ENCODE measurements at regions not wholly inside any gene's neighbourhood (a gene's known extent, or its start where the extent isn't known, plus 50 kb on each side); places are given as distances from the start of the nearest gene placed in this dataset.
"Not testable (repeated sequence)": the region's sequence is repeated elsewhere in the genome, so short reads cannot be mapped to it uniquely, and the experiment has no call there.

GRCh38 chr1:222470252-222470805 is 77.6 kb downstream of the HHIPL2 start:
- not testable (repeated sequence) for FAIRE-seq; DNase-seq (ENCODE audit: extremely low spot score, insufficient read length, low read depth)

DNA sequence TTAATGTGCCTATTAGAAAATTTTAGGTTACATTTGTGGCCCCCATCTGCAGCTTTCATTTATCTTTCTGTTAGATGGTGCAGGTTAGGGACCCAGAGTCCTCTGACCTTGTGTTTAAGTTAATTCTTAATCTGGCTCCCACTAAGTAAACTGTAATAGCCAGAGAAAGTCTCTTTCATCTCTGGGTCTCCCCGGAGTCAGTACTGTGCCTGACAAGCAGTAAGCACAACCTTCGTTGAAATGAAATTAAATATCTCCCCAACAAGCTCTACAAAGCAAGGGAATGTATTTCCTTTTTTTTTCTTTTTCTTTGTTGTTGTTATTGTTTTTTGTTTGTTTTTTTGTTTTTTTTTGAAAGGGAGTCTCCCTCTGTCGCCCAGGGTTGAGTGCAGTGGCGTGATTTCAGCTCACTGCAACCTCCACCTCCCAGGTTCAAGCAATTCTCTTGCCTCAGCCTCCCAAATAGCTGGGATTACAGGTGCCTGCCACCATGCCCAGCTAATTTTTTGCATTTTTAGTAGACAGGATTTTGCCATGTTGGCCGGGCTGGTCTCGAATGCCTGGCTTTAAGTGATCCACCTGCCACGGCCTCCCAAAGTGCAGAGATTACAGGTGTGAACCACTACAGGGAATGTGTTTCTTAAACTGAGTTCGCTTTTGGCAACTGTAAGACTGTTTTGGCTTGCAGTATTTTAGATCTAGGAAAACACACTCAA is 81.6 kb downstream of the HHIPL2 start:
- DNase-seq (ENCODE audit: extremely low spot score, insufficient read length, low read depth) (no peak), FAIRE-seq (no peak)

DNA sequence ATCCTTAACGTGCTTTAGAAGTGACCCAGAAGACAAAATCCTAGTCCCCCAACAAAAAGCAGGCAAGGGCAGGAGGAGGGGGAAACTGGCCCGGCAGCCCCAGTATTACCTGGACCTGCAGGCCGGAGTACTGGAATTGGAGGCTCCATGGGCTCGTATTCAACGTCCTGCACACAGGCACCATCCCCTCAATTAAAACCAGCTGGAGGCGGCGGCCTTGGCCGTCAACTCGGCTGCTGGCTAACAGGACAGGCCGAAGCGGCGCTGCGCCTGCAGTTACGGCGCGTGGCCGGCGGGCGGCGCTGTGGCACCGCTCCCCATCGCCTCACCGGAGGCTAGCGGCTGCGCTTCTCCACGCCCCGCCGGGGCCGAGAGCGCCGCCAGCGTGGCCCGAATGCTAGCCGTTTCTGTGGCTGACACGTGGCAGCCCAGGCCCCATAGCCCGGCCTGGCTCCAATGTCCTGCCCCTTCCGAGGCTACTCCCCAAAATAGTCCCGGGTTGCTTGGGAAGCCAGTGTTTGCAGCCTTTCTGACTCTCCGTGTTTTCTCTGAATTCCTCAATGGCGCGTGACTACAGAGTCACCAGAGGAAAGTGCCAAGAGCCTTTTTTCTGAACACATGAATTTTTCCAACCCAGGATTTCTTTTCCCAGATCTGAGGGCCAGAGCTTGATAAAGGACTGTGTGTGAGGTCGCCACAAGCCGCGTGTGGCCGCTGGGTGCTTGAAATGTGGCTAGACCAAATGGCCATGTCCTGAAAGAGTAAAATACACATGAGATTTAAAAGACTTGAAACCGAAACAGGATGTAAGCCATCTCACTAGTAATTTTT is 82.5 kb downstream of the HHIPL2 start:
- peak; percentile 79 for DNase-seq (ENCODE audit: extremely low spot score, insufficient read length, low read depth)
- FAIRE-seq: peak; percentile 75

- FAIRE-seq (no peak), DNase-seq (ENCODE audit: extremely low spot score, insufficient read length, low read depth) (no peak)
These were observed 83.1 kb downstream of the HHIPL2 start for GRCh38 chr1:222464841-222465210.

DNA sequence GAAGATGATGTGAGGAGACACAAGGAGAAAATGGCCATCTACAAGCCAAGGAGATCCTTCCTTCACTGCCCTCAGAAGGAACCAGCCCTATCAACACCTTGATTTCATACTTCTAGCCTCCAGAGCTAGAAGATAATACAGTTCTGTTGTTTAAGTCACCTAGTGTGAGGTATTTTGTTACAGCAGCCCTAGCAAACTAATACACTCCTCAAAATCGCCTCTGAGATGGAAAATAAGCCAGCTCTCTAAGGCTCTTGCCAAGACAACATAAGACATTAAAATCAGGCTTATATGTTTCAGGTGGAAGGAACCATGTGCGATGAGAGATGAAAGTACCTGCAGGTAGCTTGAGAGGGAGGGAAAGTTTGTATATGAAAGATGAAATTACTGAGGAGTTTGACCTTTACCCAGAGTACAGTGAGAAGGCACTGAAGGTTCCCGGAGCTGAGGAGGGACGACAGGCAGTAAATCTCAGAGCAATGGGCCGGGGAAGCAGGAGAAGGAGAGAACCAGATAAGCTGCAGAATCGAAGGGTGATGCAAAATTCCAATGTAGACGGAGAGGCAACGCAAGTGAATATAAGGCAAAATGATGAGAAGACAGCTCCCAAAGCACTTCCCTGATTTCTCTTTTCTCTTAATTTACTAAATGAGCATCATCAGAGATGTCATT is 84.7 kb downstream of the HHIPL2 start:
- DNase-seq (ENCODE audit: extremely low spot score, insufficient read length, low read depth) (no peak), FAIRE-seq (no peak)

- no peak for DNase-seq (ENCODE audit: extremely low spot score, insufficient read length, low read depth)
- no peak for FAIRE-seq
These were observed 85.3 kb downstream of the HHIPL2 start for GRCh38 chr1:222462601-222463000.

DNA sequence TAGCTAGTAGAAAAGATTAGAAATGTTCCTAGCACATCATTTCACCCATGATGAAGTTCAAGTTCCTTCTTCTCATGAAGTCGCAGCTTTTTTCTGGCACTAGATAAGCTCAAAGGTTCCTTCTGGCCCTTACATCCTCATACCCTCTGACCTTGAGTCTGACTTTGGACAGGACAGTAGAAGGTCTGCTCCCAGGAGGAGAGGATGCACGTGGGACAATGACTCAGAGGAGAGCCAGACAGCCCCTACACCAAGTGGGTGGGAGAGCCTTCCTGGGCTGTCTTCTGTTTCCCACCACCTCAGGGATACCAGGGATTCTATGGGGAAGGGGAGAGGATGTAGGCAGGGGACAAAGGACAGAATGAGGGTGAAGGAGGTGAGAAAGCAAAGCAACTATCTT is 86.0 kb downstream of the HHIPL2 start:
- FAIRE-seq (no peak), DNase-seq (ENCODE audit: extremely low spot score, insufficient read length, low read depth) (no peak)

GRCh38 chr1:222459652-222460051 is 88.3 kb downstream of the HHIPL2 start:
- FAIRE-seq: no peak
- DNase-seq (ENCODE audit: extremely low spot score, insufficient read length, low read depth): no peak

DNA sequence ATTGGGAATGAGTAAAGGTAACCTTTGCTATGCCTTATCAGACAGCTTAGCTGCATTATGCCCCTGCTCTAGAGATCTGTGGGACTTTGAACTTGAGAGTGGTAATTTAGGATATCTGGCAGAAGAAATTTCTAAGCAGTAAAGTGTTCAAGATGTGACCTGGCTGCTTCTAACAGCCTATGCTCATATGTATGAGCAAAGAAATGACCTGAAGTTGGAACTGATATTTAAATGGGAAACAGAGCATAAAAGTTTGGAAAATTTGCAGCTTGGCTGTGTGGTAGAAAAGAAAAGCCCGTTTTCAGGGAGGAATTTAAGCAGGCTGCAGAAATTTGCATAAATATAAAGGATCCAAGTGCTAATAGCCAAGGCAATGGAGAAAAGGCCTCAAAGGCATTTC is 90.4 kb downstream of the HHIPL2 start:
- no peak for DNase-seq (ENCODE audit: extremely low spot score, insufficient read length, low read depth)
- FAIRE-seq: no peak

DNA sequence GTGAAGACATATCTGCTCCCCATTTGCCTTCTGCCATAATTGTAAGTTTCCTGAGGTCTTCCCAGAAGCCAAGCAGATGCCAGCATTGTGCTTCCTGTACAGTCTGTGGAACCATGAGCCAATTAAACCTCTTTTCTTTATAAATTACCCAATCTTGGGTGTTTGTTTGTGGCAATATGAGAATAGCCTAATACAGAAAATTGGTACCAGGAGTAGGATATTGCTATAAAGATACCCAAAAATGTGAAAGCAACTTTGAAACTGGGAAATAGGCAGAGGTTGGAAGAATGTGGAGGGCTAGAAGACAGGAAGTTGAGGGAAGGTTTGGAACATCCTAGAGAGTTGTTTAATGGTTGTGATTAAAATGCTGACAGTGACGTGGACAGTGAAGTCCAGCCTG is 90.8 kb downstream of the HHIPL2 start:
- FAIRE-seq (no peak), DNase-seq (ENCODE audit: extremely low spot score, insufficient read length, low read depth) (no peak)

GRCh38 chr1:222455188-222455879 is 92.6 kb downstream of the HHIPL2 start:
- peak; percentile 40 for DNase-seq (ENCODE audit: extremely low spot score, insufficient read length, low read depth)
- peak; percentile 89 for FAIRE-seq

GRCh38 chr1:222454782-222455181 is 93.1 kb downstream of the HHIPL2 start:
- DNase-seq (ENCODE audit: extremely low spot score, insufficient read length, low read depth) (no peak), FAIRE-seq (no peak)

- DNase-seq (ENCODE audit: extremely low spot score, insufficient read length, low read depth): no peak
- FAIRE-seq: no peak
These were observed 93.7 kb downstream of the HHIPL2 start for GRCh38 chr1:222454186-222454585.

DNA sequence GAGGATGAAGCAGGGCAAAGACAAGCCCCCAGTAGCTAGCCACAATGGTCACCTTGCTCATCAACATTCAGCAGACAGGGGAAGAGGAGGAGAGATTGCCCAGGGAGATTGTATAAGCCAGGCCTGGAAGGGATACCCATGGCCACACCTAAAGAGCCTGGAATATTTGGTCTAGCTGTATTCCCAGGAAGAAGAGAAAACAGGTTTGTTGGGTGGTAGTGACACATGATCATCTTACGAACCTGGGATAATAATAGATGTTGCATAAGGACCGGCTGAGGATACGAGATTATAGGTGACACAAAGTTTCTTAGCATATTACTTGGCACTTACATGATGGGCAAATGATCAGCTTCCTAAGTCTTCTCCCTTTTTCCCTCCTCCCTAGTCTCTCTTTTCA is 95.9 kb downstream of the HHIPL2 start:
- FAIRE-seq: no peak
- DNase-seq (ENCODE audit: extremely low spot score, insufficient read length, low read depth): no peak

- FAIRE-seq (no peak), DNase-seq (ENCODE audit: extremely low spot score, insufficient read length, low read depth) (no peak)
These were observed 104.3 kb downstream of the HHIPL2 start for GRCh38 chr1:222443566-222443965.

DNA sequence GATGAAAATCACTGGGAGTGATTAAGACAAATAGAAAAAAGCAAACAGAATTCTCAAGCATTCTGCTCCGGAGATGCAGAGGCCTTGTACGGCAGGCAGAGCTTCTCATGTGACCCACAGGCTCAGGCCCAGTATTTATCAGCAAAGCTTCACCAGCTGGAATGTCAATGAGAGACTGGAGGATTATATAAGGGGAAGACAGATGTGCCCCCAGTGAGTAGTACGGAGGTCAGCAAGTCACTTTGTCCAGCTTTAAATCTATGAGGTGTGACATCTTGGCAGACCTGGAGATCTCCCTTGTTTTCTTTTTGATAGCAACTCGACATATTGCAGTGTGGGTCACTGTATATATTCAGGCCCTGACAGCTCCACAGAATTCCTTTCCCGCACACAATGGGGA is 106.8 kb downstream of the HHIPL2 start:
- no peak for FAIRE-seq

DNA sequence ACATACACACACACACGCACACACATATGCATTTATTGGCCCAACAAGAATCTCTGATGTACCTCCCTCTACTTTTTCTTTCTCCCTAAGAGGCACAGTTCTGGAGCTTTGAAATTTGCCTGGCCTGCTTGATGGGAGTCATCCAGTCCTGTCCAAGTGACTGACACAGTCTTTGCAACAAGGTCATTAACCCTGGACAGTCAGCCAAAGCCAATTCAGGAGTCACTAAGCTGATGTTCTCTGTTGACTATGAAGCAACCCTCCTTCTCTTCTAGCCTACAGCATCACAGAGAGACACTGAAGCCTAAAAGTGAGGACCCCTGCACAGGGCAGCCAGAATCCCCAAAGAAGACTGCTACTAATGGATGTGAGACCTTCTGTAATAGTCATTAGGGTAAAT is 123.1 kb downstream of the HHIPL2 start:
- DNase-seq (ENCODE audit: extremely low spot score, insufficient read length, low read depth): no peak
- FAIRE-seq: no peak

More for the DNA sequence above, 106.8 kb downstream of the HHIPL2 start:
- no peak for DNase-seq (ENCODE audit: extremely low spot score, insufficient read length, low read depth)

- FAIRE-seq (no peak), DNase-seq (ENCODE audit: extremely low spot score, insufficient read length, low read depth) (no peak)
These were observed 126.5 kb downstream of the HHIPL2 start for GRCh38 chr1:222421380-222421779.

DNA sequence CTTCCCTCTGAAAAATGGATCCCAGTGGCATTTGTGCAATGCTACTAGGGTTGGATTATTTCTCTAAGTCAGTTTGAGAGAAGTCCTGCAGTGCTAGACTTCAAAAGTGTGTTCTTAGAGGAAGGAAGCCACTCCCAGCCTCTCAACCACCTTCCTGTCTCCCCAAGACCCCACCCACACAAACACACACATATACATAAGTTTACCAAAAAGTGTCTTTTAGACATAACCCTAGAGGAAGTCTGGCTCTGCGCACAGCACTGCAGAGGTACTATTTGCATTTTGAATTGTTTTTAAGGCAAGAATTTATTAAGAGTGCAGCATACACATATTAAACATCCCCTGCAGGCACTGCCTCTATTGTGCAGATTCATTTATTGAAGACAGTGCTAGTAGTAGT is 127.3 kb downstream of the HHIPL2 start:
- DNase-seq (ENCODE audit: extremely low spot score, insufficient read length, low read depth): no peak
- no peak for FAIRE-seq

GRCh38 chr1:222418654-222419053 is 129.2 kb downstream of the HHIPL2 start:
- no peak for FAIRE-seq
- DNase-seq (ENCODE audit: extremely low spot score, insufficient read length, low read depth): no peak
